ENCODE measurements at regions not wholly inside any gene's neighbourhood (a gene's known extent, or its start where the extent isn't known, plus 50 kb on each side); places are given as distances from the start of the nearest gene placed in this dataset.

- DNase-seq (ENCODE audit: low read depth in 2 of 2), result no peak
Observed at GRCh38 chr4:58688568-58688967, 1578.4 kb upstream of the IGFBP7 start.

GRCh38 chr4:58679886-58680285 is 1569.7 kb upstream of the IGFBP7 start:
- no peak for DNase-seq (ENCODE audit: low read depth in 2 of 2)

GRCh38 chr4:58679051-58679450 is 1568.9 kb upstream of the IGFBP7 start:
- no peak for DNase-seq (ENCODE audit: low read depth in 2 of 2)

GRCh38 chr4:58669783-58670182 is 1559.6 kb upstream of the IGFBP7 start:
- no peak for DNase-seq (ENCODE audit: low read depth in 2 of 2)

- no peak for DNase-seq (ENCODE audit: low read depth in 2 of 2)
Observed at GRCh38 chr4:58665649-58666048, 1555.5 kb upstream of the IGFBP7 start.

- DNase-seq (ENCODE audit: low read depth in 2 of 2), result no peak
Observed at GRCh38 chr4:58658701-58659100, 1548.5 kb upstream of the IGFBP7 start.

GRCh38 chr4:58653251-58653650 is 1543.1 kb upstream of the IGFBP7 start:
- DNase-seq (ENCODE audit: low read depth in 2 of 2), result no peak

- DNase-seq (ENCODE audit: low read depth in 2 of 2), result no peak
Observed at GRCh38 chr4:58649226-58649625, 1539.0 kb upstream of the IGFBP7 start.

- no peak for DNase-seq (ENCODE audit: low read depth in 2 of 2)
Observed at GRCh38 chr4:58646126-58646525, 1535.9 kb upstream of the IGFBP7 start.

- DNase-seq (ENCODE audit: low read depth in 2 of 2), result no peak
Observed at GRCh38 chr4:58644549-58644948, 1534.4 kb upstream of the IGFBP7 start.

- DNase-seq (ENCODE audit: low read depth in 2 of 2), result no peak
Observed at GRCh38 chr4:58636381-58636780, 1526.2 kb upstream of the IGFBP7 start.

- no peak for DNase-seq (ENCODE audit: low read depth in 2 of 2)
Observed at GRCh38 chr4:58617226-58617625, 1507.0 kb upstream of the IGFBP7 start.

- DNase-seq (ENCODE audit: low read depth in 2 of 2), result no peak
Observed at GRCh38 chr4:58611012-58611411, 1500.8 kb upstream of the IGFBP7 start.

GRCh38 chr4:58606303-58606702 is 1496.1 kb upstream of the IGFBP7 start:
- DNase-seq (ENCODE audit: low read depth in 2 of 2), result no peak

- DNase-seq (ENCODE audit: low read depth in 2 of 2), result no peak
Observed at GRCh38 chr4:58603951-58604350, 1493.8 kb upstream of the IGFBP7 start.

GRCh38 chr4:58602731-58603359 is 1492.7 kb upstream of the IGFBP7 start:
- DNase-seq (ENCODE audit: low read depth in 2 of 2), result no peak

- DNase-seq (ENCODE audit: low read depth in 2 of 2), result no peak
Observed at GRCh38 chr4:58602022-58602421, 1491.8 kb upstream of the IGFBP7 start.

- DNase-seq (ENCODE audit: low read depth in 2 of 2), result no peak
Observed at GRCh38 chr4:58600290-58600689, 1490.1 kb upstream of the IGFBP7 start.

GRCh38 chr4:58590722-58591121 is 1480.5 kb upstream of the IGFBP7 start:
- no peak for DNase-seq (ENCODE audit: low read depth in 2 of 2)

GRCh38 chr4:58587856-58588255 is 1477.7 kb upstream of the IGFBP7 start:
- DNase-seq (ENCODE audit: low read depth in 2 of 2), result no peak

GRCh38 chr4:58566260-58566659 is 1456.1 kb upstream of the IGFBP7 start:
- DNase-seq (ENCODE audit: low read depth in 2 of 2), result no peak

GRCh38 chr4:58564695-58565475 is 1454.7 kb upstream of the IGFBP7 start:
- no peak for DNase-seq (ENCODE audit: low read depth in 2 of 2)

- DNase-seq (ENCODE audit: low read depth in 2 of 2), result no peak
Observed at GRCh38 chr4:58561170-58561569, 1451.0 kb upstream of the IGFBP7 start.

- DNase-seq (ENCODE audit: low read depth in 2 of 2), result no peak
Observed at GRCh38 chr4:58560736-58561135, 1450.6 kb upstream of the IGFBP7 start.
